AG09309 (cell line): ENCODE measurements at regions not wholly inside any gene's neighbourhood (a gene's known extent, or its start where the extent isn't known, plus 50 kb on each side); places are given as distances from the start of the nearest gene placed in this dataset.
"Not testable (repeated sequence)": the region's sequence is repeated elsewhere in the genome, so short reads cannot be mapped to it uniquely, and the experiment has no call there.

Experiments used
- DNase-seq: peaks from one replicate; pipeline ENCODE4 v3.0.0-alpha.2; 2010; ENCODE audit warnings: low read depth
- H3K4me3 ChIP-seq: 2 replicates; pipeline ENCODE4 v1.5.1; 2011; ENCODE audit warnings: mild to moderate bottlenecking, low read depth, low read length, moderate library complexity; ENCODE audit not compliant: control insufficient read depth
- TF ChIP-seq, protein P1 (sequence below): IDR thresholded peaks from 2 replicates; pipeline ENCODE4 v1.5.1; 2011; ENCODE audit warnings: mild to moderate bottlenecking, low read depth, low read length, inconsistent platforms; ENCODE audit not compliant: insufficient read depth, control insufficient read depth; ENCODE audit errors: missing control alignments

DNA sequence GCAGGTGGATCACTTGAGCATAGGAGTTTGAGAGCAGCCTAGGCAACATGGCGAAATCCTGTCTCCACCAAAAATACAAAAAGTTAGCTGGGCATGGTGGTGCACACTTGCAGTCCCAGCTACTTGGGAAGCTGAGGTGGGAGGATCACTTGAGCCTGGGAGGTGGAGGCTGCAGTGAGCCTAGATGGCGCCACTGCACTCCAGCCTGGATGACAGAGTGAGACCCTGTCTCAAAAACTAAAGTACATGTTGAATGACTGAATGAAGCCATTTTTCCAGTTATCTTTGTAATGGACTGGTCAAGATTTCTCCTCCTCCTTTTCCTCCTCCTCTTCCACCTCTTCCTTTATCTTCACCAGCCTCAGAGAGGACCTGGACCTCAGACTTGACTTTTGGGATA, 272.0 kb downstream of the SMAD2 start:
- TF ChIP-seq, protein P1, sequence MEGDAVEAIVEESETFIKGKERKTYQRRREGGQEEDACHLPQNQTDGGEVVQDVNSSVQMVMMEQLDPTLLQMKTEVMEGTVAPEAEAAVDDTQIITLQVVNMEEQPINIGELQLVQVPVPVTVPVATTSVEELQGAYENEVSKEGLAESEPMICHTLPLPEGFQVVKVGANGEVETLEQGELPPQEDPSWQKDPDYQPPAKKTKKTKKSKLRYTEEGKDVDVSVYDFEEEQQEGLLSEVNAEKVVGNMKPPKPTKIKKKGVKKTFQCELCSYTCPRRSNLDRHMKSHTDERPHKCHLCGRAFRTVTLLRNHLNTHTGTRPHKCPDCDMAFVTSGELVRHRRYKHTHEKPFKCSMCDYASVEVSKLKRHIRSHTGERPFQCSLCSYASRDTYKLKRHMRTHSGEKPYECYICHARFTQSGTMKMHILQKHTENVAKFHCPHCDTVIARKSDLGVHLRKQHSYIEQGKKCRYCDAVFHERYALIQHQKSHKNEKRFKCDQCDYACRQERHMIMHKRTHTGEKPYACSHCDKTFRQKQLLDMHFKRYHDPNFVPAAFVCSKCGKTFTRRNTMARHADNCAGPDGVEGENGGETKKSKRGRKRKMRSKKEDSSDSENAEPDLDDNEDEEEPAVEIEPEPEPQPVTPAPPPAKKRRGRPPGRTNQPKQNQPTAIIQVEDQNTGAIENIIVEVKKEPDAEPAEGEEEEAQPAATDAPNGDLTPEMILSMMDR, result no peak
- DNase-seq, result no peak
- no peak overlapping the region for H3K4me3 ChIP-seq

DNA sequence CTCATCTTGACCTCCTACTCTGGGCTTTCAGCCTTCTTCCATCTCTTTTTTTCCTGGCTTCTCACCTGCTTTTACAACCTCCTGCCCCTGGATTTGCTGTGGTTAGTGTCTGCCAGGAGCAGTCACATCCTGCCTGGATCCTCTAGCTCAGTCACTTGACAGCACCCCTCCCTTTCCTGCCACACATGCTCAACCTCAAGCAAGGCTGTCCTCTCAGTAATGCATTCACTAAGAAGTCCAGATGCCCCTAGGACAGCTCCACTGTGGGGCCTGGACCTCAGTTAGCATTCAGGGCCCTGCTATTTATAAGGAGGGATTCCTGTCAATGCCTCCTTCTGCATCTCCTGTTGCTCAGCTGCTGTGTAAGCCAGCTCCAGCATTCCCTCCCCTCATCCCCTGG, 275.5 kb downstream of the SMAD2 start:
- no peak overlapping the region for H3K4me3 ChIP-seq
- DNase-seq, result no peak
- TF ChIP-seq, protein P1, result no peak

DNA sequence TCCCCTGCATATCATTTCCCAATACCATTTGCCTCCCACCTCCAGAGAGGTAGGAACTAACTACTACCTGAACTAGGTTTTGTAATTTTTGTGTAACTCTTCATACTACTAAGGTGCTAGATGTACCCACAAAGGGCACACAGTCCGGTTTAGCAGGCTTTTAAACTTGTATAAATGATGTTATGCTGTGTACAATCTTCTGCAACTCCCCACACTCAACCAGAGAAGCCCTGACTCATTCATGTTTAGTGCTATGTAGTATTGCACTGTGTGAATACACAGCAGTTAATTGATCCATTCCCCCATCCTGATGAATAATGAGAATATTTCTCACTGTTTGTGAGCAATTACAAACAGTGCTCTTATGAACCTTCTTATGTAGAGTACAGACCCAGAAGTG, 285.6 kb downstream of the SMAD2 start:
- H3K4me3 ChIP-seq, result no peak overlapping the region
- TF ChIP-seq, protein P1, result no peak
- no peak for DNase-seq

DNA sequence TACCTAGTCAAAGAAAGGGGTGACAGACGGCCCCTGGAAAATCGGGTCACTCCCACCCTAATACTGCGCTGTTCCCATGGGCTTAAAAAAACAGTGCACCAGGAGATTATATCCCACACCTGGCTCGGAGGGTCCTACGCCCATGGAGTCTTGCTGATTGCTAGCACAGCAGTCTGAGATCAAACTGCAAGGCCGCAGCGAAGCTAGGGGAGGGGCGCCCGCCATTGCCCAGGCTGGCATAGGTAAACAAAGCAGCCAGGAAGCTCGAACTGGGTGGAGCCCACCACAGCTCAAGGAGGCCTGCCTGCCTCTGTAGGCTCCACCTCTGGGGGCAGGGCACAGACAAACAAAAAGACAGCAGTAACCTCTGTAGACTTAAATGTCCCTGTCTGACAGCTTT, 292.9 kb downstream of the SMAD2 start:
- not testable (repeated sequence) for DNase-seq, H3K4me3 ChIP-seq

DNA sequence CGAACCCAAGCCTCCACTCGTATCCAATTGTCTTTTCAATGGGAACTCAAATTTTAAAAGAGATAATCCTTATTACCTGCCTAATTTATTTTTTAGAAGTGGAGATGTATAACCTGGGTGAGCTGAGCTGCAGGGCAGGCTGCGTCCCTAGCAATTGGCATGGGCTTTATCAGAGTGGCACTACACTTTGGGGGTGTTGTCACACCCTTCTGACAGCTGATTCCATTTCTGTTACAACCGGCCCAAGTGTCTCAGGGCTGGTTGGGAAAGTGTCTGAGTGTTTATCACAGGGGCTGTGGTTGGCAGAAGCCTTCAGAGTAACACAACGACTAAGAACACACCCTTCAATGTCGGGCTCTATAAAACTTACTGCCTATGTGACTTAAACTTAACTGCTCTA, 295.0 kb downstream of the SMAD2 start:
- no peak for DNase-seq
- no peak overlapping the region for H3K4me3 ChIP-seq
- TF ChIP-seq, protein P1, result no peak

DNA sequence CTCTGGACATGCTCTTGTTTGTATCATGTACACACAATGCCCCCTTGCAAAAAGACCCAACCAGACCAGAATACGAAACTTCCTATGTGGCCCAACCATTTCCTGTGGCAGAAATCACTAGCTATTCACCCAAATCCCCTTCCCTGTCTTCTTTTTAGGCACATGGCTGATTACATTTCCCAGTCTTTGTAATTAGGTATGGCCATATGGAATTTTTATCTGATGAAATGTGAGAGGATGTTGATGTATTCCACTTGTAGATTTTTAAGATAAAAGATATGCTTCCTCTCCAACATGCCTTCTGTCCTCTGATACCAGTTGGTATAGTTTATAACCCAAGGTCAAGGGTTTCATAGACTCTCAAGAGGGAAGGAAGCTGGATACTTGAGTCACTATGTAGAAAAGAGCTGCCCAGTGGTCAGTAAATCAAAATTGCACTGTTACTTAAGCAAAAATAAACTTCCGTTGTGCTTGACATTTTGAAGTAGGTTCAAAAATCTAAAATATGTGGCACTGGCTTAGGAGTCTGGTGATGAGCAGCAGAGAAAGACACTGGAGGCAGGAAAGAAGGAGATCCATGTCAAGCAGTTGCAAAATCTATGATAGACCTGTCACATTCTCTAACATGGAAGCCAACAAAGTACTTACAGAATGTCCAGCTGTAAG, 297.4 kb downstream of the SMAD2 start:
- no peak overlapping the region for H3K4me3 ChIP-seq
- no peak for DNase-seq
- TF ChIP-seq, protein P1, result no peak

DNA sequence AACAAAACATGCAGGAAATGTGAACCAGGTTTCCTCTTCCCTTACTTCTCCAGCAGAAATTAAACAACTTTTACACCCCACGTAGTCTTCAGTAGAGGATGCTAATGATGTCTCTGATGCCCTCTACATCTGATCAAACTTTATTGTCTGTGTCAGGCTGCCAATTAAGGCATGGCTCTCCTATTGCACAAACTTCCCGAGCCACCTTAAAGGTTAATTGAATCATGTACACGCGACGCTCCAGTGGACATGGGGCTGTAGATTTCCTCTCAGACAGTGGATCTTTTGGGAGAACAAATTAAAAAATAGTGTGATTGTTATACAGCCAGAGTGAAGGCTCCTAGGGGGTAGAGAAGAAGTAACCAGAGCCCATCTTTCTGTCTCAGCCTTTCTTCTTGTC, 301.6 kb downstream of the SMAD2 start:
- TF ChIP-seq, protein P1, result no peak
- no peak overlapping the region for H3K4me3 ChIP-seq

More for the DNA sequence above, 301.6 kb downstream of the SMAD2 start:
- DNase-seq, result no peak
